Naive B cell (primary cell): ENCODE measurements at regions not wholly inside any gene's neighbourhood (a gene's known extent, or its start where the extent isn't known, plus 50 kb on each side); places are given as distances from the start of the nearest gene placed in this dataset.
A peak's percentile ranks its signal among the peaks of the same experiment; 100 is the strongest.
"Not testable (repeated sequence)": the region's sequence is repeated elsewhere in the genome, so short reads cannot be mapped to it uniquely, and the experiment has no call there.

Experiments
- ATAC-seq, 2 donors: fragments of 150-1000 bp; cut with Tn5 transposase; 2 replicates each; pipeline ENCODE4 v1.10.0; 2021; ENCODE audit warnings: low read depth in 2 of 2, mild to moderate bottlenecking in 2 of 2, moderate library complexity in 2 of 2
- DNase-seq: peaks from one replicate; pipeline ENCODE4 v3.0.0; 2022
- H3K27ac Mint-ChIP-seq, 6 donors: one replicate each; pipeline ENCODE4 v1.8.0; 2020 to 2022; ENCODE audit warnings: mild to moderate bottlenecking in 6 of 6, mixed read lengths in 6 of 6, moderate library complexity in 5 of 6, inconsistent platforms in 2 of 6
- H3K27me3 Mint-ChIP-seq, 3 donors: one replicate each; pipeline ENCODE4 v1.8.0; 2021 to 2022; ENCODE audit warnings: mixed read lengths in 3 of 3, mild to moderate bottlenecking in 1 of 3
- H3K36me3 Mint-ChIP-seq, 2 donors: one replicate each; pipeline ENCODE4 v1.8.0; 2020 to 2022; ENCODE audit warnings: mixed read lengths in 2 of 2, inconsistent platforms in 1 of 2, mild to moderate bottlenecking in 1 of 2
- H3K4me1 Mint-ChIP-seq, 3 donors: one replicate each; pipeline ENCODE4 v1.8.0; 2020 to 2022; ENCODE audit warnings: mixed read lengths in 3 of 3, inconsistent platforms in 1 of 3, mild to moderate bottlenecking in 1 of 3, moderate library complexity in 1 of 3
- H3K4me3 Mint-ChIP-seq, 8 donors: one replicate each; pipeline ENCODE4 v1.8.0; 2020 to 2022; ENCODE audit warnings: mild to moderate bottlenecking in 8 of 8, mixed read lengths in 8 of 8, moderate library complexity in 8 of 8, inconsistent platforms in 2 of 8
- H3K9me3 Mint-ChIP-seq, 7 donors: one replicate each; pipeline ENCODE4 v1.8.0; 2020 to 2022; ENCODE audit warnings: mixed read lengths in 7 of 7, mild to moderate bottlenecking in 5 of 7, inconsistent platforms in 2 of 7, moderate library complexity in 1 of 7

- H3K4me1 Mint-ChIP-seq: no peaks in the 10 kb centered on the region
- no peak for ATAC-seq
- DNase-seq: no peak
- H3K27ac Mint-ChIP-seq: no peak overlapping the region
- no peaks in the 10 kb centered on the region for H3K36me3 Mint-ChIP-seq
- H3K9me3 Mint-ChIP-seq: peaks cover 0 to 6% (median 0%) of the 10 kb centered on the region in 7 donors
- peaks cover 18 to 37% (median 28%) of the 10 kb centered on the region in 3 donors for H3K27me3 Mint-ChIP-seq
- H3K4me3 Mint-ChIP-seq: no peak overlapping the region
These were observed 67.7 kb upstream of the PTPN1 start for GRCh38 chr20:50442512-50442911.

GRCh38 chr20:50445354-50446151 lies 64.6 kb upstream of the PTPN1 start:
- no peak for DNase-seq
- peaks cover 0 to 7% (median 2%) of the 10 kb centered on the region in 7 donors for H3K9me3 Mint-ChIP-seq
- H3K36me3 Mint-ChIP-seq: no peaks in the 10 kb centered on the region
- H3K4me1 Mint-ChIP-seq: peaks cover 0 to under 1% (median 0%) of the 10 kb centered on the region in 3 donors
- no peak overlapping the region for H3K4me3 Mint-ChIP-seq
- no peak for ATAC-seq
- H3K27me3 Mint-ChIP-seq: peaks cover 30 to 52% (median 45%) of the 10 kb centered on the region in 3 donors
- H3K27ac Mint-ChIP-seq: no peak overlapping the region

GRCh38 chr20:50446351-50447101 lies 63.7 kb upstream of the PTPN1 start:
- no peak for DNase-seq
- Mint-ChIP-seq H3K36me3 (no peaks in the 10 kb centered on the region), H3K4me3 (no peak overlapping the region), H3K27me3 (peaks cover 32 to 50% (median 50%) of the 10 kb centered on the region in 3 donors), H3K9me3 (peaks cover 0 to 7% (median 2%) of the 10 kb centered on the region in 7 donors), H3K27ac (no peak overlapping the region), H3K4me1 (peaks cover 5 to 10% (median 8%) of the 10 kb centered on the region in 3 donors)
- no peak for ATAC-seq

GRCh38 chr20:50447102-50447804 lies 62.9 kb upstream of the PTPN1 start:
- H3K4me1 Mint-ChIP-seq: peaks cover 11 to 15% (median 12%) of the 10 kb centered on the region in 3 donors
- peaks cover 35 to 57% (median 50%) of the 10 kb centered on the region in 3 donors for H3K27me3 Mint-ChIP-seq
- DNase-seq (no peak), ATAC-seq (no peak)
- H3K4me3 Mint-ChIP-seq: no peak overlapping the region
- H3K9me3 Mint-ChIP-seq: peaks cover 0 to 7% (median 2%) of the 10 kb centered on the region in 7 donors
- no peaks in the 10 kb centered on the region for H3K36me3 Mint-ChIP-seq
- H3K27ac Mint-ChIP-seq: peak overlapping the region in 1 of 6 donors; percentile 20

GRCh38 chr20:50447817-50448216 lies 62.4 kb upstream of the PTPN1 start:
- H3K27ac Mint-ChIP-seq: peak overlapping the region in 1 of 6 donors; percentile 72
- H3K4me3 Mint-ChIP-seq: no peak overlapping the region
- DNase-seq (no peak), ATAC-seq (no peak)
- no peaks in the 10 kb centered on the region for H3K36me3 Mint-ChIP-seq
- peaks cover 35 to 58% (median 50%) of the 10 kb centered on the region in 3 donors for H3K27me3 Mint-ChIP-seq
- peaks cover 0 to 7% (median 2%) of the 10 kb centered on the region in 7 donors for H3K9me3 Mint-ChIP-seq
- H3K4me1 Mint-ChIP-seq: peaks cover 11 to 15% (median 12%) of the 10 kb centered on the region in 3 donors

GRCh38 chr20:50448625-50449403 lies 61.4 kb upstream of the PTPN1 start:
- H3K27ac Mint-ChIP-seq, H3K9me3 Mint-ChIP-seq, ATAC-seq, H3K36me3 Mint-ChIP-seq, DNase-seq: not testable (repeated sequence)
- Mint-ChIP-seq H3K27me3 (peaks cover 44 to 63% (median 56%) of the 10 kb centered on the region in 3 donors), H3K4me3 (peak overlapping the region in 1 of 8 donors; percentile 30), H3K4me1 (peaks cover 11 to 15% (median 12%) of the 10 kb centered on the region in 3 donors)

- Mint-ChIP-seq H3K4me1 (peaks cover 11 to 15% (median 12%) of the 10 kb centered on the region in 3 donors), H3K27me3 (peaks cover 51 to 71% (median 66%) of the 10 kb centered on the region in 3 donors), H3K36me3 (no peaks in the 10 kb centered on the region), H3K4me3 (no peak overlapping the region), H3K9me3 (peaks cover 0 to 7% (median 2%) of the 10 kb centered on the region in 7 donors), H3K27ac (no peak overlapping the region)
- ATAC-seq (no peak), DNase-seq (no peak)
These were observed 60.3 kb upstream of the PTPN1 start for GRCh38 chr20:50449738-50450492.

GRCh38 chr20:50450493-50450826 lies 59.7 kb upstream of the PTPN1 start:
- Mint-ChIP-seq H3K4me1 (peaks cover 11 to 15% (median 12%) of the 10 kb centered on the region in 3 donors), H3K27me3 (peaks cover 52 to 76% (median 69%) of the 10 kb centered on the region in 3 donors), H3K27ac (no peak overlapping the region), H3K9me3 (peaks cover 0 to 7% (median 2%) of the 10 kb centered on the region in 7 donors), H3K36me3 (no peaks in the 10 kb centered on the region), H3K4me3 (no peak overlapping the region)
- ATAC-seq: no peak
- no peak for DNase-seq

GRCh38 chr20:50450881-50451752 lies 59.1 kb upstream of the PTPN1 start:
- Mint-ChIP-seq H3K4me1 (peaks cover 11 to 15% (median 12%) of the 10 kb centered on the region in 3 donors), H3K27me3 (peaks cover 52 to 82% (median 75%) of the 10 kb centered on the region in 3 donors), H3K9me3 (peaks cover 0 to 7% (median 2%) of the 10 kb centered on the region in 7 donors), H3K36me3 (no peaks in the 10 kb centered on the region), H3K4me3 (peak overlapping the region in 5 of 8 donors; percentile 17 to 52 (median 29)), H3K27ac (peak overlapping the region in 1 of 6 donors; percentile 64)
- ATAC-seq (peak; percentile 49 to 65), DNase-seq (no peak)

- Mint-ChIP-seq H3K27me3 (peaks cover 52 to 83% (median 75%) of the 10 kb centered on the region in 3 donors), H3K4me3 (peak overlapping the region in 3 of 8 donors; percentile 24 to 78 (median 40))
These were observed 58.3 kb upstream of the PTPN1 start for GRCh38 chr20:50451792-50452425.

More at GRCh38 chr20:50451792-50452425, 58.3 kb upstream of the PTPN1 start:
- ATAC-seq, H3K9me3 Mint-ChIP-seq, H3K36me3 Mint-ChIP-seq, DNase-seq: not testable (repeated sequence)
- peak overlapping the region in 1 of 6 donors; percentile 69 for H3K27ac Mint-ChIP-seq
- H3K4me1 Mint-ChIP-seq: peaks cover 11 to 15% (median 12%) of the 10 kb centered on the region in 3 donors
